WTC11 (cell line): ENCODE measurements at regions not wholly inside any gene's neighbourhood (a gene's known extent, or its start where the extent isn't known, plus 50 kb on each side); places are given as distances from the start of the nearest gene placed in this dataset.

ENCODE experiments used
- ATF6 ChIP-seq: sonication (generic); formaldehyde crosslinking; IDR thresholded peaks from 2 replicates; pipeline ENCODE4 v1.8.1; 2023; ENCODE audit warnings: mild to moderate bottlenecking, missing genetic modification reagents
- CTCF ChIP-seq: fragments of 200-600 bp; IDR thresholded peaks from 2 replicates; pipeline ENCODE4 v1.8.0; 2022; ENCODE audit warnings: antibody characterized with exemption
- ETV6 ChIP-seq: sonication (generic); formaldehyde crosslinking; IDR thresholded peaks from 2 replicates; pipeline ENCODE4 v1.8.1; 2022; ENCODE audit warnings: mild to moderate bottlenecking, missing genetic modification reagents
- FOXJ3 ChIP-seq: sonication (generic); formaldehyde crosslinking; IDR thresholded peaks from 2 replicates; pipeline ENCODE4 v1.9.0; 2021; ENCODE audit warnings: missing genetic modification reagents, mild to moderate bottlenecking, borderline replicate concordance
- IRF1 ChIP-seq: sonication (generic); formaldehyde crosslinking; IDR thresholded peaks from 2 replicates; pipeline ENCODE4 v1.8.0; 2023; ENCODE audit warnings: missing genetic modification reagents
- JUN ChIP-seq: sonication (generic); formaldehyde crosslinking; IDR thresholded peaks from 2 replicates; pipeline ENCODE4 v1.8.0; 2023; ENCODE audit warnings: mild to moderate bottlenecking, missing genetic modification reagents
- NFYB ChIP-seq: sonication (generic); formaldehyde crosslinking; conservative IDR thresholded peaks from 2 replicates; pipeline ENCODE4 v1.8.0; 2022; ENCODE audit warnings: low read depth, missing genetic modification reagents
- NR3C1 ChIP-seq: sonication (generic); formaldehyde crosslinking; conservative IDR thresholded peaks from 2 replicates; pipeline ENCODE4 v1.8.1; 2023; ENCODE audit warnings: low read depth, mild to moderate bottlenecking, missing genetic modification reagents
- SOX15 ChIP-seq: fragments of 250-450 bp; sonication (Bioruptor Pico); IDR thresholded peaks from 2 replicates; pipeline ENCODE4 v1.9.0; 2021; ENCODE audit warnings: mild to moderate bottlenecking
- USF1 ChIP-seq: sonication (generic); formaldehyde crosslinking; IDR thresholded peaks from 2 replicates; pipeline ENCODE4 v1.8.0; 2022; ENCODE audit warnings: mild to moderate bottlenecking, missing genetic modification reagents
- ZBTB21 ChIP-seq: sonication (generic); formaldehyde crosslinking; IDR thresholded peaks from 2 replicates; pipeline ENCODE4 v1.8.1; 2023; ENCODE audit warnings: mild to moderate bottlenecking, missing genetic modification reagents, borderline replicate concordance
- ZNF219 ChIP-seq: sonication (generic); formaldehyde crosslinking; IDR thresholded peaks from 2 replicates; pipeline ENCODE4 v1.8.0; 2023; ENCODE audit warnings: missing genetic modification reagents, mild to moderate bottlenecking, borderline replicate concordance

GRCh38 chrX:146064156-146064555 lies 246.5 kb downstream of the SLITRK2 start:
- TF ChIP-seq ZNF219 (no peak), CTCF (no peak), ETV6 (no peak), FOXJ3 (CRISPR knock-in tag) (no peak), JUN (CRISPR knock-in tag) (no peak), NR3C1 (CRISPR knock-in tag) (no peak), IRF1 (CRISPR knock-in tag) (no peak), NFYB (CRISPR knock-in tag) (no peak), SOX15 (no peak), ZBTB21 (CRISPR knock-in tag) (no peak), ATF6 (CRISPR knock-in tag) (no peak), USF1 (CRISPR knock-in tag) (no peak)
